AG04449 (cell line): ENCODE measurements at regions not wholly inside any gene's neighbourhood (a gene's known extent, or its start where the extent isn't known, plus 50 kb on each side); places are given as distances from the start of the nearest gene placed in this dataset.

Source experiments
- CTCF ChIA-PET: fragments of 350-600 bp; formaldehyde crosslinking; extraction: SDS; loops from one replicate; lab custom pipeline; 2021; ENCODE audit warnings: antibody characterized with exemption; lab: Yijun Ruan, JAX
- POLR2A ChIA-PET: fragments of 400-600, 350-600 bp; formaldehyde crosslinking; extraction: SDS; loops from one replicate; lab custom pipeline; 2020; ENCODE audit warnings: antibody characterized with exemption, inconsistent platforms; lab: Yijun Ruan, JAX
- DNase-seq: peaks from one replicate; pipeline ENCODE4 v3.0.0-alpha.2; 2010; ENCODE audit warnings: low read depth, low spot score
- H3K4me3 ChIP-seq: 2 replicates; pipeline ENCODE4 v1.5.1; 2011; ENCODE audit warnings: low read depth, mild to moderate bottlenecking, control low read depth, low read length
- TF ChIP-seq, protein P1 (sequence below): IDR thresholded peaks from one replicate; pipeline ENCODE4 v1.5.1; 2011; ENCODE audit warnings: mild to moderate bottlenecking, moderate library complexity, low read length, control low read depth, inconsistent platforms; ENCODE audit not compliant: insufficient read depth; ENCODE audit errors: missing control alignments

- DNase-seq: no peak
- POLR2A ChIA-PET: no interaction called here
- TF ChIP-seq, protein P1, sequence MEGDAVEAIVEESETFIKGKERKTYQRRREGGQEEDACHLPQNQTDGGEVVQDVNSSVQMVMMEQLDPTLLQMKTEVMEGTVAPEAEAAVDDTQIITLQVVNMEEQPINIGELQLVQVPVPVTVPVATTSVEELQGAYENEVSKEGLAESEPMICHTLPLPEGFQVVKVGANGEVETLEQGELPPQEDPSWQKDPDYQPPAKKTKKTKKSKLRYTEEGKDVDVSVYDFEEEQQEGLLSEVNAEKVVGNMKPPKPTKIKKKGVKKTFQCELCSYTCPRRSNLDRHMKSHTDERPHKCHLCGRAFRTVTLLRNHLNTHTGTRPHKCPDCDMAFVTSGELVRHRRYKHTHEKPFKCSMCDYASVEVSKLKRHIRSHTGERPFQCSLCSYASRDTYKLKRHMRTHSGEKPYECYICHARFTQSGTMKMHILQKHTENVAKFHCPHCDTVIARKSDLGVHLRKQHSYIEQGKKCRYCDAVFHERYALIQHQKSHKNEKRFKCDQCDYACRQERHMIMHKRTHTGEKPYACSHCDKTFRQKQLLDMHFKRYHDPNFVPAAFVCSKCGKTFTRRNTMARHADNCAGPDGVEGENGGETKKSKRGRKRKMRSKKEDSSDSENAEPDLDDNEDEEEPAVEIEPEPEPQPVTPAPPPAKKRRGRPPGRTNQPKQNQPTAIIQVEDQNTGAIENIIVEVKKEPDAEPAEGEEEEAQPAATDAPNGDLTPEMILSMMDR: no peak
- CTCF ChIA-PET: no interaction called here
- no peak overlapping the region for H3K4me3 ChIP-seq
Measured at GRCh38 chr1:226492426-226493137, 56.0 kb upstream of the STUM start.

DNA sequence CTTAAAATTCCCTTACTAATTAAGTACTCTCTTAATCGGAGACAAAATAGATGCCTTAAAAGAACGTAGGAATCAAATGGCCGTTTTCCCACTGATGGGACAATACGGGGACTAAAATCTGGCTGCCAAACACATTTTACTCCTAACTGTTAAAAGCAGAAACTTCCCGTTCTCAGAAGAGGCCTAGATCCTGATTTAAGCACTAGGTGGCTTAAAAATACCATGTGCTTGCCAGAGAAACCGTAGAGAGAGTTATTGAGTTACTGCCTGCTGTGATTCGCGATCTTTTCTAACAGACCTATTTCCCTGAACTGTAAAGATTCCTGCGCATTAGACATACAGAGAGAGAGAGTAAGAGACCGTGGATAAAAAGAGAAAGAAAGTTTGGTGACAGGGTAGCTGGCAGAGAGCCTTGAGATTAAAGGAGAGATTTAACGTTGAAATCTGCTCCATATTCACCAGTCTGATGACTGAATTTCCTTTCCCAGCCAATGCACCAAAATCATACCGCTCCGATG, 54.4 kb upstream of the STUM start:
- CTCF ChIA-PET: no interaction called here
- no peak overlapping the region for H3K4me3 ChIP-seq
- DNase-seq: no peak
- TF ChIP-seq, protein P1: no peak
- POLR2A ChIA-PET: no interaction called here

DNA sequence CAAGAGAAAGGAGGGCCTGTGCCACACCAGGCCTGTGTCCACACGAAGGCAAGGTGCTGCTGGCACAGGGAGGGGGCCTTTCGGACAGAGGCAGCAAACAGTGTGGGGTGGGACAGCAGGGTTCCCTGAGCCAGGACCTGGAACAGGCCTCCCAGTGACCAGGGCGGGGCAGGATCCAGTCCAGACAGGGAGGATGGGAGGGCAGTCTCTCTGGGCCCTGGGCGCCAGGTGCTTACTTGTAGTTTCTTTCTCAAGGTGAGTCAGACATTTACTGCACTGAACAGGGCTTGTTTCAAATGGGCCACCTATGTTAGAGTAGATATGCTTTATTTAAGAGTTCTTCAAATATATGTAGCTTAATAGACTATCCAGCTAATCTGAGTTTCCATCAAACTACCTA, 52.8 kb upstream of the STUM start:
- H3K4me3 ChIP-seq: no peak overlapping the region
- DNase-seq: no peak
- ChIA-PET POLR2A (no interaction called here), CTCF (no interaction called here)
- TF ChIP-seq, protein P1: no peak

GRCh38 chr1:226496453-226497015, 52.0 kb upstream of the STUM start:
- POLR2A ChIA-PET: no interaction called here
- DNase-seq: no peak
- TF ChIP-seq, protein P1: no peak
- CTCF ChIA-PET: no interaction called here
- H3K4me3 ChIP-seq: no peak overlapping the region

DNA sequence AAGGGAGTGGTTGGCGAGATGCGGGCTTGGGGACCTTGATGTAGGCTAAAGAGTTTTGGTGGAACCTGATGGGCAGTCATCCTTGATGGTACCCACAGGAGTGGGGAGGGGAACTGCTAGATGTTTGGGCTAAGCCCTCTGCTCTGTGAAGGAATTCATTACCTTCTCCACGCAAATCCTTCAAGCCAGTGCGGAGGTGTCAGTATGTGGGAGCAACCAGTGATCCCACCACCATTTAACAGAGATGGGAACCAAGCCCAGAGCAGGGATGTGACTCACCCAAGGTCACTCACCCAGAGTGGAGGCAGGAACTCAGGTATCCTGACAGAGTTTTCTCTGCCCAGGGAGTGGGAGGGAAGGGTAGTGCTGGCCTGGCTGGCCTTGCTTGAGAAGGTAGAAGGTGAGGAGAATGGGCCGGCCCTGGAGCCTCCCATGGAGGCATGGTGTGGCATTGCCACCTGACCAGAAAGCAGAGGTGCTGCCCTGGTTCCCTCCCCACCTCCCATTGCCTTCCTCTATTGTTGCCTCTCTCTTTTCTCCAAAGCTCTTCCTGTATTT, 51.2 kb upstream of the STUM start:
- H3K4me3 ChIP-seq: no peak overlapping the region
- ChIA-PET POLR2A (no interaction called here), CTCF (no interaction called here)
- DNase-seq: no peak
- TF ChIP-seq, protein P1: no peak

- CTCF ChIA-PET: no interaction called here
- TF ChIP-seq, protein P1: no peak
- POLR2A ChIA-PET: interaction anchor here (0.6 kb wide), 1 partner anchor 11 kb away, joined by 3 read pairs; no protein-coding TSS in a partner anchor
- no peak overlapping the region for H3K4me3 ChIP-seq
- DNase-seq: no peak
Measured at GRCh38 chr1:226497991-226498639, 50.4 kb upstream of the STUM start.
